ENCODE measurements at regions not wholly inside any gene's neighbourhood (a gene's known extent, or its start where the extent isn't known, plus 50 kb on each side); places are given as distances from the start of the nearest gene placed in this dataset.

GRCh38 chr17:74094651-74095050 lies 108.8 kb upstream of the RPL38 start:
- TF ChIP-seq CTCF (IDR thresholded peaks at IDR 0.05) (no peak), POLR2A (IDR thresholded peaks at IDR 0.05) (no peak)

All from testis (tissue), 2 donors.